GM18507 (cell line): ENCODE measurements at regions not wholly inside any gene's neighbourhood (a gene's known extent, or its start where the extent isn't known, plus 50 kb on each side); places are given as distances from the start of the nearest gene placed in this dataset.
"Not testable (repeated sequence)": the region's sequence is repeated elsewhere in the genome, so short reads cannot be mapped to it uniquely, and the experiment has no call there.

Experiments used
- DNase-seq: peaks from one replicate; pipeline ENCODE4 v3.0.0; 2011; ENCODE audit warnings: low read depth; ENCODE audit not compliant: insufficient read length; ENCODE audit errors: extremely low spot score
- FAIRE-seq: peaks from 2 replicates; lab custom pipeline; 2011; peaks lifted over from hg19 to GRCh38; lab: Jason Lieb, UNC

GRCh38 chrX:13430136-13430827 is 110.4 kb upstream of the ATXN3L start:
- FAIRE-seq (no peak), DNase-seq (no peak)

- no peak for DNase-seq
- FAIRE-seq: no peak
These were observed 108.4 kb upstream of the ATXN3L start for GRCh38 chrX:13428053-13428786.

GRCh38 chrX:13427441-13428052 is 107.7 kb upstream of the ATXN3L start:
- FAIRE-seq (no peak), DNase-seq (no peak)

GRCh38 chrX:13420545-13421183 is 100.8 kb upstream of the ATXN3L start:
- FAIRE-seq (peak; percentile 89), DNase-seq (no peak)

GRCh38 chrX:13419918-13420317 is 100.1 kb upstream of the ATXN3L start:
- peak; percentile 70 for FAIRE-seq
- no peak for DNase-seq

- DNase-seq (no peak), FAIRE-seq (no peak)
These were observed 99.4 kb upstream of the ATXN3L start for GRCh38 chrX:13419276-13419675.

- FAIRE-seq: no peak
- no peak for DNase-seq
These were observed 98.6 kb upstream of the ATXN3L start for GRCh38 chrX:13418126-13419097.

- DNase-seq: no peak
- no peak for FAIRE-seq
These were observed 95.7 kb upstream of the ATXN3L start for GRCh38 chrX:13415509-13415908.

- DNase-seq (no peak), FAIRE-seq (no peak)
These were observed 94.3 kb upstream of the ATXN3L start for GRCh38 chrX:13414006-13414647.

GRCh38 chrX:13412208-13412600 is 92.4 kb upstream of the ATXN3L start:
- no peak for DNase-seq
- FAIRE-seq: no peak

- no peak for DNase-seq
- no peak for FAIRE-seq
These were observed 91.8 kb upstream of the ATXN3L start for GRCh38 chrX:13411496-13412207.

- FAIRE-seq, DNase-seq: not testable (repeated sequence)
These were observed 88.7 kb upstream of the ATXN3L start for GRCh38 chrX:13408599-13408998.

GRCh38 chrX:13404777-13405176 is 84.9 kb upstream of the ATXN3L start:
- not testable (repeated sequence) for FAIRE-seq, DNase-seq

GRCh38 chrX:13404364-13404763 is 84.5 kb upstream of the ATXN3L start:
- FAIRE-seq: no peak
- DNase-seq: no peak

GRCh38 chrX:13401724-13402123 is 81.9 kb upstream of the ATXN3L start:
- FAIRE-seq (peak; percentile 67), DNase-seq (no peak)

GRCh38 chrX:13398839-13399238 is 79.0 kb upstream of the ATXN3L start:
- DNase-seq (no peak), FAIRE-seq (no peak)

- no peak for FAIRE-seq
- no peak for DNase-seq
These were observed 78.3 kb upstream of the ATXN3L start for GRCh38 chrX:13397878-13398818.
